ENCODE measurements at regions not wholly inside any gene's neighbourhood (a gene's known extent, or its start where the extent isn't known, plus 50 kb on each side); places are given as distances from the start of the nearest gene placed in this dataset.

DNA sequence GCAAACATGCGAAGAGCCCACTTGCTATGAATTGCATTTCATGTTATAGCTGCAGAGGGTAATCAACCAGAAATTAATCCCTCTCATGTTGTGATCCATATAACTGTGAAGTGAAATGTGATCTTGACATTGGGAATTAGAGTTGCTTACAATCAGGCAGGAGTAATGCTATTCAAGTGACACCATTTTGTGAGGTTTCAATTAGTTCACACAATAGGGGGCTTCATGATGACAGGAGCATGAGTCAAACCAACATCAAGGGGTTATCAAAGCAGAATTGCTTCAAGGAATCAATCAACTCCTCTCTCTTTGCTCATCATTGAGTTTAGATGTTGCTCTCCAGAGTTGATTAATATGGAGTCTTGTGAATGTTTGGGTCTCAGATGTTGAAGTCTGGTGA, 1585.2 kb upstream of the TENM4 start:
- DNase-seq (ENCODE audit: low read depth) = no peak
- no peak overlapping the region for H3K4me3 ChIP-seq (replicated peaks; ENCODE audit: low read depth, low read length)
- TF ChIP-seq, protein P1, sequence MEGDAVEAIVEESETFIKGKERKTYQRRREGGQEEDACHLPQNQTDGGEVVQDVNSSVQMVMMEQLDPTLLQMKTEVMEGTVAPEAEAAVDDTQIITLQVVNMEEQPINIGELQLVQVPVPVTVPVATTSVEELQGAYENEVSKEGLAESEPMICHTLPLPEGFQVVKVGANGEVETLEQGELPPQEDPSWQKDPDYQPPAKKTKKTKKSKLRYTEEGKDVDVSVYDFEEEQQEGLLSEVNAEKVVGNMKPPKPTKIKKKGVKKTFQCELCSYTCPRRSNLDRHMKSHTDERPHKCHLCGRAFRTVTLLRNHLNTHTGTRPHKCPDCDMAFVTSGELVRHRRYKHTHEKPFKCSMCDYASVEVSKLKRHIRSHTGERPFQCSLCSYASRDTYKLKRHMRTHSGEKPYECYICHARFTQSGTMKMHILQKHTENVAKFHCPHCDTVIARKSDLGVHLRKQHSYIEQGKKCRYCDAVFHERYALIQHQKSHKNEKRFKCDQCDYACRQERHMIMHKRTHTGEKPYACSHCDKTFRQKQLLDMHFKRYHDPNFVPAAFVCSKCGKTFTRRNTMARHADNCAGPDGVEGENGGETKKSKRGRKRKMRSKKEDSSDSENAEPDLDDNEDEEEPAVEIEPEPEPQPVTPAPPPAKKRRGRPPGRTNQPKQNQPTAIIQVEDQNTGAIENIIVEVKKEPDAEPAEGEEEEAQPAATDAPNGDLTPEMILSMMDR (IDR thresholded peaks at IDR 0.05; ENCODE audit: low read length, missing control alignments) = no peak

DNA sequence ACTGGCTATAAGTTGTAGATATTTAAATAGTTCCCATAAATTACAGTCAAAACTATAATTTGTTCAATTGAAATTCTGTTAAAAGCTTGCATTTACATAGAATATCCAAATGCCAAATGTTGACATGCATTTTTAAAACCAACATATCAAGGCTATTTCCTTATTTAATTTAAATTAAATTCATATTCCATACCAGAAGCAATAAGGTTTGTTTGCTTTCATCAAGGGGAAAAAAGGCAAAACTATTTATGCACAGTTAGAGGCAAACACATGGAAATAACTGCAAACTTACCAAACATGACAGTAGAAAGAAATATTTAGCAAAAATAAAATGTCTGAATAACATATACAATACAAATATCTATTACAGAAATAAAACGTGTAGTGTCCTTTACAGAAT, 1581.2 kb upstream of the TENM4 start:
- TF ChIP-seq, protein P1 (IDR thresholded peaks at IDR 0.05; ENCODE audit: low read length, missing control alignments) = no peak
- no peak overlapping the region for H3K4me3 ChIP-seq (replicated peaks; ENCODE audit: low read depth, low read length)
- no peak for DNase-seq (ENCODE audit: low read depth)

DNA sequence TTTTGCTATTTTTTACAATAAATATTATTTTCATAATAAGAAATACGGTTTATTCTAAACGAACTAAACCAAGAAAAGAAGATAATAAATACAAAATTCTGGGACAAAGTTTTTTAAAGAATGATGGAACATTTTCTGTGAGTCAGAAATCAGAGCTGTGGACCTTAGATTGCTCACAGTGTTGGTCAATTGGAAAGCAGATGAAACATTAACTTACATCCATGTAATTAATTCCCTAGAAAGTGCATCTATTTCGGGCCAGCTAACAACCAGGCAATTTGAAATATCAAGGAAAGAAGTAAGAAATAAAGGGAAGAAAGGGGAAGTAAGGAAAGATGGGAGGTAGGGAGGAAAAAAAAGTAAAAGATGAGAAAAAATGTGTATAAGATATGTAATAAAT, 1569.8 kb upstream of the TENM4 start:
- TF ChIP-seq, protein P1 (IDR thresholded peaks at IDR 0.05; ENCODE audit: low read length, missing control alignments) = no peak
- no peak overlapping the region for H3K4me3 ChIP-seq (replicated peaks; ENCODE audit: low read depth, low read length)
- DNase-seq (ENCODE audit: low read depth) = no peak

DNA sequence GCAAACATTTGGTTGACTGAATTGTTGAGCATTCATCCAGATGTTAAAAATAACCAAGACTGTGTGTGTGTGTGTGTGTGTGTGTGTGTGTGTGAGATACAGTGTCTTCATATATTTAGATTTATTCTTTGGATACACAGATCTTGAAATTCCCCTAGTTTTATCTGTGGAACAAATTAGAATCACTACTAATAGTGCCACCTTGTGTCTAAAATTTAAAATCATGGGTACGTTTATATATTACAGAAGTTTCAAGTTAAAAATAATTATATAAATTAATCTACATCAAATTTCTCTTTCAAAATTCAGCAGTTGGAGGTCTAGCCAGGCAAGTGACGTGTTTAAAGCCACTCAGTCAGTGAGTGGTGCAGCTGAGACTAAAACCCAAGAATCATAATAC, 1566.2 kb upstream of the TENM4 start:
- TF ChIP-seq, protein P1 (IDR thresholded peaks at IDR 0.05; ENCODE audit: low read length, missing control alignments) = peak; percentile 14
- no peak overlapping the region for H3K4me3 ChIP-seq (replicated peaks; ENCODE audit: low read depth, low read length)
- peak; percentile 54 for DNase-seq (ENCODE audit: low read depth)

DNA sequence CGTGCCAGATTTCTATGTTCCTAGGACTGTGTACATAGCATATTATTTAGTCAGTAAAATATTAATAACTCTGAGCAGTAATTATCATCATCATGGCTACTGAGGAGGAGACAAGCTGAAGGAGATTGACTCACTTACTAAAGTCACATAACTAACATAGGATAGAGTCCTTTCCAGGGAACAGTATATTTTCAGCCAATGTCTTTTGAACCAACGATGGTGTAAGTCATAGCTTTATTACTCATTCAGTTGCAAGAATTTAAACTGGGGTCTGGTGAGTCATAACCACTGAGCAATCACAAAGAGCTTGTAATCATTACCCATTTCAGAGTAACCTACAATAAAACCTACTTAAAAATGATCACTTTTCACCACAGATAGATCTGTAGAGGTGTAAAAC, 1564.8 kb upstream of the TENM4 start:
- TF ChIP-seq, protein P1 (IDR thresholded peaks at IDR 0.05; ENCODE audit: low read length, missing control alignments) = no peak
- no peak overlapping the region for H3K4me3 ChIP-seq (replicated peaks; ENCODE audit: low read depth, low read length)
- peak; percentile 76 for DNase-seq (ENCODE audit: low read depth)

DNA sequence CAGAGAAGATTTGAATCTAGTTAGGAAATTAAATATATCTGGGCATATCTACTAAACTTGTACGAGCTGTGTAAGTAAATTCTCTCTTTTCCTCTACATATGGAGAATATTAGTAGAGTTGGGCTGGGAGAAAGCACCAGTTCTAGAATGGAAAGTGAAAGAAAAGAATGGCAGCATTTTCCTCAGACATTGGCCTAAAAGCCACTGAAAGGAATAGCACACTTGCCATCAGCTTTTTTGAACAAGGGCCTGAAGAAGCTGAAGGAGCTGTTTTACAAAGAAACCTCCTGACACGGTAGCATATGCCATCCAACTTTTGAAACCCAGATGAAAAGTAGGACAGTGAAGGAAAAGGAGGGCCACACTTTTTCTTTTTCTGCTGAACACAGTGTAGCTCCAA, 1563.7 kb upstream of the TENM4 start:
- H3K4me3 ChIP-seq (replicated peaks; ENCODE audit: low read depth, low read length) = no peak overlapping the region
- DNase-seq (ENCODE audit: low read depth) = no peak
- TF ChIP-seq, protein P1 (IDR thresholded peaks at IDR 0.05; ENCODE audit: low read length, missing control alignments) = no peak

DNA sequence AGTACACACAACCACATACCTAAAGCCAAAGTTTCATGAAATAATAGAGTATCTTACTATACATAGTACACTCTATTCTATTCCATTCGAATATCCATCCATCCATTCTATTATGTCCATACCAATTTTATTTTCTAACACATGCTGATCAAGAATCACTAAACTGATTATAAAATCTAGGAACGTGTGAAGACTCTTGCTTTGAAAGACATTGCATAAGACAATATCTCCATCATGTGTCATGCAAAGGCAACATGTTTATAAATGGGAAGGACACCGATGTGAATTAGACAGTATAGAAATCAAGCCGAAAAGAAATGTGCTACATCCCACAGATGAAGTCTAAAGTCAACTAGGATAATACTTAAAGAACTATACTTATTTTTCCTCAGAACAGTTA, 1561.5 kb upstream of the TENM4 start:
- TF ChIP-seq, protein P1 (IDR thresholded peaks at IDR 0.05; ENCODE audit: low read length, missing control alignments) = no peak
- H3K4me3 ChIP-seq (replicated peaks; ENCODE audit: low read depth, low read length) = no peak overlapping the region
- no peak for DNase-seq (ENCODE audit: low read depth)
